PFSK-1 (cell line): ENCODE measurements at regions not wholly inside any gene's neighbourhood (a gene's known extent, or its start where the extent isn't known, plus 50 kb on each side); places are given as distances from the start of the nearest gene placed in this dataset.

Experiments used
- FOXP2 ChIP-seq: optimal IDR thresholded peaks from 2 replicates; pipeline ENCODE3; 2011; ENCODE audit warnings: borderline replicate concordance, control low read depth, inconsistent platforms; ENCODE audit not compliant: insufficient read depth; ENCODE audit errors: extremely low read length, extremely low read depth
- POLR2AphosphoS5 ChIP-seq: IDR thresholded peaks from 2 replicates; pipeline ENCODE4 v1.6.1; 2012; ENCODE audit warnings: low read depth, mild to moderate bottlenecking, control low read depth, low read length, moderate library complexity
- SIN3A ChIP-seq: IDR thresholded peaks from 2 replicates; pipeline ENCODE4 v1.6.1; 2012; ENCODE audit warnings: mild to moderate bottlenecking, low read length, moderate library complexity, borderline replicate concordance; ENCODE audit not compliant: insufficient read depth
- TAF1 ChIP-seq: IDR thresholded peaks from 2 replicates; pipeline ENCODE4 v1.6.1; 2012; ENCODE audit warnings: low read length, control low read depth, borderline replicate concordance; ENCODE audit not compliant: insufficient read depth
- TF ChIP-seq, protein P1 (sequence below), 2 experiments: IDR thresholded peaks; 2 replicates each; pipeline versions ENCODE4 v1.6.1 to v1.8.0; 2011 to 2012; ENCODE audit warnings: low read depth in 2 of 2, low read length in 2 of 2, control low read depth in 1 of 2, inconsistent platforms in 1 of 2, mild to moderate bottlenecking in 1 of 2, moderate library complexity in 1 of 2; ENCODE audit not compliant: insufficient read depth in 1 of 2

DNA sequence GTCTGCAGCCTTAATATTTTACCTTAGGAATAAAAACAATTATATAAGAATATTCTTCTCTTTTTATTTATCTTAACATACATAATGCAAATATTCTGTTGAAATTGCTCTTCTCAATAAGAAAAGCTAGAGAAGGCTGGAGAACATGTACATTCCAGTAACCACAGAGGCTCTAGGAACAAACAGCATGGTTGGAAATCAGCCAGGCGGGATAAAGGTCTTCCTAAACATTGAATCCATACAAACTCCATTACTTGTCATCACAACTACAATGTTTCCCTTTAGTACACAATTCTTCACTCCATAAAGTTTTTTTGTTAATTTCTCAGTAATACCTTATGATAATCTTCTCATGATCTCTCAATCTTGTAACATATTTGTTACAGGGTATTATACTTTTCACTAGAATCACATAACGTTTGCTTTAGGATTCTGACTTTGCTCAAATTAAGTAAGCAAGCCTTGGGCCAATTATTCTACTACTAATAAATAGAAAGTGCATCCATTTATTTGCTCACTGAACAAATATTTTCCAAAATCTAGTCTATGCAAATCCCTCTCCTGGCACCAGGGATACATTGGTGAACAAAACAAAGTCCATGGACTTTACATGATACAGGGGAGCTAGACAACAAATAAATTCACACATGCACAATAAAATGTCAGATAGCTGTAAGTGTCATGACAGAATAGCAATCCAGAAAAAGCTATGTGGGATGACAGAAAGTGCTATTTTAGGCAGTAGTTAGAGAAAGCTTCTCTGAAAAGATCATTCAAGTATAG lies 237.5 kb upstream of the TMTC1 start:
- TF ChIP-seq, protein P1, sequence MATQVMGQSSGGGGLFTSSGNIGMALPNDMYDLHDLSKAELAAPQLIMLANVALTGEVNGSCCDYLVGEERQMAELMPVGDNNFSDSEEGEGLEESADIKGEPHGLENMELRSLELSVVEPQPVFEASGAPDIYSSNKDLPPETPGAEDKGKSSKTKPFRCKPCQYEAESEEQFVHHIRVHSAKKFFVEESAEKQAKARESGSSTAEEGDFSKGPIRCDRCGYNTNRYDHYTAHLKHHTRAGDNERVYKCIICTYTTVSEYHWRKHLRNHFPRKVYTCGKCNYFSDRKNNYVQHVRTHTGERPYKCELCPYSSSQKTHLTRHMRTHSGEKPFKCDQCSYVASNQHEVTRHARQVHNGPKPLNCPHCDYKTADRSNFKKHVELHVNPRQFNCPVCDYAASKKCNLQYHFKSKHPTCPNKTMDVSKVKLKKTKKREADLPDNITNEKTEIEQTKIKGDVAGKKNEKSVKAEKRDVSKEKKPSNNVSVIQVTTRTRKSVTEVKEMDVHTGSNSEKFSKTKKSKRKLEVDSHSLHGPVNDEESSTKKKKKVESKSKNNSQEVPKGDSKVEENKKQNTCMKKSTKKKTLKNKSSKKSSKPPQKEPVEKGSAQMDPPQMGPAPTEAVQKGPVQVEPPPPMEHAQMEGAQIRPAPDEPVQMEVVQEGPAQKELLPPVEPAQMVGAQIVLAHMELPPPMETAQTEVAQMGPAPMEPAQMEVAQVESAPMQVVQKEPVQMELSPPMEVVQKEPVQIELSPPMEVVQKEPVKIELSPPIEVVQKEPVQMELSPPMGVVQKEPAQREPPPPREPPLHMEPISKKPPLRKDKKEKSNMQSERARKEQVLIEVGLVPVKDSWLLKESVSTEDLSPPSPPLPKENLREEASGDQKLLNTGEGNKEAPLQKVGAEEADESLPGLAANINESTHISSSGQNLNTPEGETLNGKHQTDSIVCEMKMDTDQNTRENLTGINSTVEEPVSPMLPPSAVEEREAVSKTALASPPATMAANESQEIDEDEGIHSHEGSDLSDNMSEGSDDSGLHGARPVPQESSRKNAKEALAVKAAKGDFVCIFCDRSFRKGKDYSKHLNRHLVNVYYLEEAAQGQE (IDR thresholded peaks at IDR 0.05; ENCODE audit: insufficient read depth in 1 of 2, low read depth in 2 of 2, low read length in 2 of 2) = no peak
- no peak for TF ChIP-seq SIN3A
- no peak for TF ChIP-seq POLR2AphosphoS5
- TF ChIP-seq TAF1 = no peak
- TF ChIP-seq FOXP2 = no peak

DNA sequence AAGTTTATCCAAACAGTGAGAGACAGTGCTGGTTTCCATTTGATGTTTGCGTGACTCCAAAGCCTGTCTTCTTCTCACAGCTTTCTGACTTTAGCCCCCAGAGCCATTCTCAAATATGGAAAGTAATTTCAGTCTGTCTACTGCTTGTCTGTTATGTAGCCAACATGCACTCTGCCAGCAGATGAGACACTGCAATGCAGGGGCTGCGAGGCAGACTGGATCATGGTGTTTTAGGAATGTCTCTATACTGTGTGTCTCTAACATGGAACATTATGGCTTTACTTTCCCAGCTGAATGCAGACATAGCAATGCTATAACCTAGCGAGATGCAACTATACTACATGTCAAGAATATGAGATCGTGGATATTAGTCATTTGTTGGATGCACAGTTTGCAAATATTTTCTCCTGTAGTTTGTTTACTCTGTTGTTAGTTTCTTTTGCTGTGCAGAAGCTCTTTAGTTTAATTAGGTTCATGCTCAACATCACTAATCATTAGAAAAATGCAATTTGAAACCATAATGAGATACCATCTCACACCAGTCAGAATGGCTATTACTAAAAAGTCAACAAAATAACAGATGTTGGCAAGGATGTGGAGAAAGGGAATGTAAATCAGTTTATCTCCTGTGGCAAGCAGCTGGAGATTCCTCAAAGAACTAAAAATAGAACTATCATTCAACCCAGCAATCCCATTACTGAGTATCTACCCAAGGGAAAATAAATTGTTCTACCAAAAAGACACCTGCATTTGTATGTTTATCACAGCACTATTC lies 235.8 kb upstream of the TMTC1 start:
- TF ChIP-seq FOXP2 = no peak
- no peak for TF ChIP-seq TAF1
- TF ChIP-seq POLR2AphosphoS5 = no peak
- TF ChIP-seq, protein P1 (IDR thresholded peaks at IDR 0.05; ENCODE audit: insufficient read depth in 1 of 2, low read depth in 2 of 2, low read length in 2 of 2) = no peak
- TF ChIP-seq SIN3A = no peak

DNA sequence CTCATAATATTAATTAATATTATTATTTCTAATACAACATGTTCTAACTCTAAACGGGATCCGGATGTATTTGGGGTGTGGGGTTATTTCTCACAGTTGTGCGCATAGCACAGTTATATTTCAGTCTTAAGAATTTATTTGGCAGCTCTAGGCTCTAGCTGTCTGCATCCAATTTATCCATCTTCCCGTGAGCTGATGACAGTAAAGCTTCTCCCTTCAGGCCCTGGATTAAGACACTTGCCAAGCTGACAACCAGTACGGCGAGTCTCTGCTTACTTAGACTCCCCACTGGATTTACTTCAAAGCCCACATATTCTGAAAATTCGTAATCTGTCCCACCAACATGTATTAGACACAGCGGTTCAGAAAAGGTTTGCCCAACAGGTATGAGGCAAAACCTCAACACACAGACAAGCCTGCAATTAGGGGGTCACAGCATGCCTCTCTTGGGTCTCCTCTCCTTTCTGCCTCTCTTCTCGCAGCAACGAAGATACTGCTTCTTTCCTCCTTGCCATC lies 232.9 kb upstream of the TMTC1 start:
- no peak for TF ChIP-seq POLR2AphosphoS5
- TF ChIP-seq FOXP2 = no peak
- TF ChIP-seq SIN3A = no peak
- TF ChIP-seq, protein P1 (IDR thresholded peaks at IDR 0.05; ENCODE audit: insufficient read depth in 1 of 2, low read depth in 2 of 2, low read length in 2 of 2) = no peak
- no peak for TF ChIP-seq TAF1

DNA sequence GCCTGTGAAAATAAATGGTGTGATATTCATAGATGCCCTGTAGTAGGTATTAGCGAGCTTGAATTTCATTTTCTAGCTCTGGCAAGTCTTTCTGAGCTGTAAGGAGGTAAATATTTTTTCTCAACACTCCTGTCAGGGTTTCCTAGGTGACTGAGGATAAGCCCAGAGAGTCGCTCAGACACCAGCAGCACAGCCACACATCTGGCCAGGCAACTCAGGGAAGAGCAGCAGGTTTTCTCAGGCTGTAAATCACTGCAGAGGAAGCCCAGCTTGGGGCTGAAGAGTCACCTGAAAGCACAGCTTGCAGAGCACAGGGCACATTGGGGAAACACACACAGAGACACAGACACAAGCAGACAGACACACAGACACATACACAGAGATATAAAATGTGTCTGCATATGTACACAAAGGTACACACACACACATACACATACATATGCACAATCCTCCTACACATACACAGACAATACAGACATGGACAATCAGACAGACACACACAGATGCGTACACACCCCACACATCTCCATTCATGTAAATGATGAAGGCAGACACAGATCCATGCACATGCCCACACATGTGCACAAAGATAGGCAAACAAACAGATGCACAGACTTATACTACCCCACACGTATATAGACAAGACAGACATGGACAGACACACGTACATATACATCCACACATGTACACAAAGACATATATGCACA lies 232.0 kb upstream of the TMTC1 start:
- TF ChIP-seq FOXP2 (no peak), TAF1 (no peak), POLR2AphosphoS5 (no peak), SIN3A (no peak)
- TF ChIP-seq, protein P1 (IDR thresholded peaks at IDR 0.05; ENCODE audit: insufficient read depth in 1 of 2, low read depth in 2 of 2, low read length in 2 of 2) = no peak
